ENCODE measurements at regions not wholly inside any gene's neighbourhood (a gene's known extent, or its start where the extent isn't known, plus 50 kb on each side); places are given as distances from the start of the nearest gene placed in this dataset.

DNA sequence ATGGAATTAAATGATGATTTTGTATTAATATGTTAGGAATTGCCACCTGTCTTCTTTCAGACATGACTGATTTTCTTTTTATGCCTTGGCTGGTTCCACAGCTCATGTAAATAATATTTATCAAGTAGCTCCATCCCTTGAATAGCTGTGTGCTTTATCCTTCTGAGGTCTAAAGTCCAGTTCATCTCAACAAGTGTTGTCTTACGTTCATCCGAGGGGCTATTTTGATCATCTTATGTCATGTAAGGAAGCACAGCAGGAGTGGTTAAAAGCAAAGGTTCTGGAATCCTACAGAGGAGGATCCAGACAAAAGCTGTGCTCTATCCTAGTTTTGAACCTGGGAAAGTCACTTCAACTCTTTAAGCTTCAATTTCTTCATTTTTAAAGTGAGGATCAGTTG, 123.7 kb upstream of the ATP2B1 start:
- Histone ChIP-seq H4K20me1 (ENCODE audit: control insufficient read depth, insufficient read depth) (no peaks in the 10 kb centered on the region), H3K4me2 (ENCODE audit: control insufficient read depth, insufficient read depth) (no peak overlapping the region), H3K9ac (ENCODE audit: control insufficient read depth, insufficient read depth, low read length) (no peak overlapping the region), H3K9me3 (replicated peaks; ENCODE audit: control insufficient read depth, insufficient read depth, low read length) (no peaks in the 10 kb centered on the region), H3K27me3 (replicated peaks in 1 of 2; ENCODE audit: control insufficient read depth in 2 of 2, insufficient read depth in 2 of 2, low read length in 1 of 2) (no peaks in the 10 kb centered on the region), H3K27ac (ENCODE audit: control insufficient read depth, insufficient read depth) (no peak overlapping the region), H2AFZ (ENCODE audit: control insufficient read depth, low read depth, low read length) (no peak overlapping the region), H3K79me2 (ENCODE audit: control insufficient read depth, insufficient read depth, low read length) (no peaks in the 10 kb centered on the region), H3K4me3 (no peak overlapping the region), H3K4me1 (ENCODE audit: control insufficient read depth, insufficient read depth, low read length) (no peaks in the 10 kb centered on the region; the same call in 1 of the 2 replicates), H3K36me3 (ENCODE audit: control insufficient read depth in 2 of 2, insufficient read depth in 2 of 2, low read length in 1 of 2) (no peaks in the 10 kb centered on the region)
- ChIA-PET RAD21 (ENCODE audit: unreplicated experiment) (interaction anchor here (1.2 kb wide), 1 partner anchor 95 kb away, joined by 3 read pairs; no protein-coding TSS in a partner anchor), SMC1A (ENCODE audit: uncharacterized antibody, unreplicated experiment) (interaction anchor here (0.6 to 1.2 kb wide), 5 partner anchors 14 to 69 kb away, joined by 3 to 5 read pairs (median 4); no protein-coding TSS in a partner anchor), POLR2A (no interaction called here), CTCF (interaction anchor here (1.0 kb wide), 1 partner anchor 17 kb away, joined by 3 read pairs; no protein-coding TSS in a partner anchor)
- intact Hi-C loops (cut with micrococcal nuclease; ENCODE audit: unreplicated experiment) (no loop called here), in situ Hi-C loops (cut with MboI) (no loop called here)
- no TSS peak for BruUV-seq (replicated peaks)
- ATAC-seq (no peak), DNase-seq (ENCODE audit: low read depth, low spot score) (no peak), FAIRE-seq (no peak)
- WGBS (ENCODE audit: insufficient coverage, insufficient replicate concordance, low lambda C conversion rate, missing lambda C conversion rate) = 98% methylated on average over 2 of the region's 2 CpGs
- TF ChIP-seq IRF5 (IDR thresholded peaks at IDR 0.05; ENCODE audit: borderline replicate concordance) (no peak), YY1 (IDR thresholded peaks at IDR 0.05; ENCODE audit: low read depth, low read length) (no peak), RAD21 (IDR thresholded peaks at IDR 0.05; ENCODE audit: insufficient read depth, low read depth, low read length) (no peak), HSF1 (IDR thresholded peaks at IDR 0.05; ENCODE audit: low read depth, low read length) (no peak), ZNF207 (IDR thresholded peaks at IDR 0.05; ENCODE audit: borderline replicate concordance) (no peak), EP300 (IDR thresholded peaks at IDR 0.05; ENCODE audit: borderline replicate concordance in 1 of 2, control insufficient read depth in 1 of 2, low read depth in 2 of 2, low read length in 2 of 2) (no peak), ZNF384 (IDR thresholded peaks at IDR 0.05; ENCODE audit: borderline replicate concordance, low read depth, low read length) (no peak), CBX3 (IDR thresholded peaks at IDR 0.05; ENCODE audit: borderline replicate concordance, low read depth) (no peak), SIN3A (IDR thresholded peaks at IDR 0.05; ENCODE audit: low read depth, low read length) (no peak), MXI1 (IDR thresholded peaks at IDR 0.05; ENCODE audit: low read depth, low read length) (no peak), BMI1 (IDR thresholded peaks at IDR 0.05; ENCODE audit: borderline replicate concordance) (no peak), TCF12 (IDR thresholded peaks at IDR 0.05; ENCODE audit: low read depth, low read length) (no peak), E4F1 (IDR thresholded peaks at IDR 0.05; ENCODE audit: borderline replicate concordance, partially characterized antibody) (no peak), CREM (IDR thresholded peaks at IDR 0.05; ENCODE audit: low read depth) (no peak), POU2F2 (IDR thresholded peaks at IDR 0.05; ENCODE audit: borderline replicate concordance, low read depth, low read length) (no peak), EGR1 (IDR thresholded peaks at IDR 0.05; ENCODE audit: borderline replicate concordance in 1 of 2, low read depth in 2 of 2, low read length in 2 of 2) (no peak), TBL1XR1 (IDR thresholded peaks at IDR 0.05; ENCODE audit: low read depth, low read length) (no peak), KAT2A (conservative IDR thresholded peaks at IDR 0.05; ENCODE audit: control insufficient read depth, low read depth, low read length) (no peak)
- TF ChIP-seq, protein P1, sequence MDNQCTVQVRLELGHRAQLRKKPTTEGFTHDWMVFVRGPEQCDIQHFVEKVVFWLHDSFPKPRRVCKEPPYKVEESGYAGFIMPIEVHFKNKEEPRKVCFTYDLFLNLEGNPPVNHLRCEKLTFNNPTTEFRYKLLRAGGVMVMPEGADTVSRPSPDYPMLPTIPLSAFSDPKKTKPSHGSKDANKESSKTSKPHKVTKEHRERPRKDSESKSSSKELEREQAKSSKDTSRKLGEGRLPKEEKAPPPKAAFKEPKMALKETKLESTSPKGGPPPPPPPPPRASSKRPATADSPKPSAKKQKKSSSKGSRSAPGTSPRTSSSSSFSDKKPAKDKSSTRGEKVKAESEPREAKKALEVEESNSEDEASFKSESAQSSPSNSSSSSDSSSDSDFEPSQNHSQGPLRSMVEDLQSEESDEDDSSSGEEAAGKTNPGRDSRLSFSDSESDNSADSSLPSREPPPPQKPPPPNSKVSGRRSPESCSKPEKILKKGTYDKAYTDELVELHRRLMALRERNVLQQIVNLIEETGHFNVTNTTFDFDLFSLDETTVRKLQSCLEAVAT (IDR thresholded peaks at IDR 0.05) = no peak

Measured in GM12878 (cell line).